ENCODE measurements at regions not wholly inside any gene's neighbourhood (a gene's known extent, or its start where the extent isn't known, plus 50 kb on each side); places are given as distances from the start of the nearest gene placed in this dataset.

DNA sequence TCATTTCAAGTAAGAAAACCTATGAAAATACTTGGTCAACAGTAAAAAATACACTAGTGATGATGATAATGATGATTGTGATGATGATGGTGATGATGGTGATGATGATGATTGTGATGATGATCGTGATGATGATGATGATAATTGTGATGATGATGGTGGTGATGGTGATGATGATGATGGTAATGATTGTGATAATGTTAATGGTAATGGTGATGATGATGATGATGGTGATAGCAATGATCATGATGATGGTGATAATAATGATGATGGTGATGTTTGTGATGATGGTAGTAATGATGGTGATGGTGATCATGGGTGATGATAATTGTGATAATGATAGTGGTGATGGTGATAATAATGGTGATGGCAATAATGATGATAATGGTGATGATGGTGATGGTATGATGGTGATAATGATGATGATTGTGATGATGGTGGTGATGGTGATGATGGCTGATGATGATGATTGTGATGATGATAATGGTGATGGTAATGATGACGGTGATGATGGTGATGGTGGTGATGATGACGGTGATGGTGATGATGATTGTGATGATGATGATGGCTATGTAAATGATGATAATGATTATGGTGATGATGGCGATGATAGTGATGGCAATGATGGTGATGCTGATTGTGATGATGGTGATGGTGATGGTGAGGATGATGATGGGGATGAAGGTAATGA, 62.1 kb downstream of the VCX3A start:
- Histone ChIP-seq H4K20me1 (ENCODE audit: insufficient read depth, low read depth, low read length) (no peaks in the 10 kb centered on the region), H3K9me2 (replicated peaks; ENCODE audit: insufficient read depth, low read length) (no peaks in the 10 kb centered on the region), H3K9ac (ENCODE audit: low read length) (no peak overlapping the region), H3K27me3 (ENCODE audit: low read length) (no peaks in the 10 kb centered on the region), H3K79me2 (ENCODE audit: low read length) (no peaks in the 10 kb centered on the region), H3K4me2 (ENCODE audit: low read depth, low read length, poor library complexity, severe bottlenecking) (no peak overlapping the region), H3K4me1 (ENCODE audit: low read length) (no peaks in the 10 kb centered on the region), H3K9me3 (ENCODE audit: low read length) (no peaks in the 10 kb centered on the region), H2AFZ (ENCODE audit: low read length) (no peak overlapping the region), H3K4me3 (ENCODE audit: low read length) (no peak overlapping the region), H3K27ac (ENCODE audit: low read length) (no peak overlapping the region), H3K36me3 (ENCODE audit: insufficient read depth, low read length) (no peaks in the 10 kb centered on the region)
- no peak for DNase-seq

DNA sequence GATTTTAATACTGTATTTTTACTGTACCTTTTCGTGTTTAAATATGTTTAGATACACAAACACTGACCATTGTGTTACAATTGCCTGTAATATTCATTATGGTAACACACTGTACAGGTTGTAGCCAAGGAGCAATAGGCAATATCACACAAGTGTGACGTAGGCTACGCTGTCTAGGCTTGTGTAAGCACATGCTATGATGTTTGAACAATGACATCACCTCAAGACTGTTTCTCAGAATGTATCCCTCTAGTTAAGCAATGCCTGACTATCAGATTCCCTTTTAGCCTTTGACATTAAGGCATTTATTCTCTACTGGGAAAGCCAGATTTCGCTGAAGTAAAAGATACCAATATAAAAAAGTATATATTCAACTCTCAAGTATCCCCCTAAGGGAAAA, 66.2 kb downstream of the VCX3A start:
- Histone ChIP-seq H3K79me2 (ENCODE audit: low read length) (no peaks in the 10 kb centered on the region), H3K4me2 (ENCODE audit: low read depth, low read length, poor library complexity, severe bottlenecking) (no peak overlapping the region), H3K27me3 (ENCODE audit: low read length) (no peaks in the 10 kb centered on the region), H2AFZ (ENCODE audit: low read length) (no peak overlapping the region), H3K36me3 (ENCODE audit: insufficient read depth, low read length) (no peaks in the 10 kb centered on the region), H4K20me1 (ENCODE audit: insufficient read depth, low read depth, low read length) (no peaks in the 10 kb centered on the region), H3K4me1 (ENCODE audit: low read length) (no peaks in the 10 kb centered on the region), H3K9ac (ENCODE audit: low read length) (no peak overlapping the region), H3K4me3 (ENCODE audit: low read length) (no peak overlapping the region), H3K27ac (ENCODE audit: low read length) (no peak overlapping the region), H3K9me3 (ENCODE audit: low read length) (no peaks in the 10 kb centered on the region), H3K9me2 (replicated peaks; ENCODE audit: insufficient read depth, low read length) (no peaks in the 10 kb centered on the region)
- no peak for DNase-seq

DNA sequence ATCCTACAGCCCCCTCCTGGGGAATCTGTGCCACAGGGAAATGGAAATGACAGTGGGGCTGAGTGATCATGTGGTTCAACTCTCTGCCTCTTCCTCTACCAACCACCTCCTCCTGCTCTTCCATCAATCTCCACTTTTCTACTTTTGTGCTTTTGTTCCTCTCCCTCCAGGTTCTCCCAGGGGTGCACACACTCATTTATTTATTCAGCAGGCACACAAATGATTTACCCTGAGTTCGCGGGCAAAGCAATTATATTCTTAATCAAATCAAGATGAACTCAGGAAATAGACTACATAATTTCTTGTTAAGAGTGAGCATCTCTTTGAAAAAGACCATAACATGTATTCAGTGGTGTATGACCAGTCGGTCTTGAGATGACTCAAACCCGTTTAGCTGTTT, 69.2 kb downstream of the VCX3A start:
- Histone ChIP-seq H3K9me2 (replicated peaks; ENCODE audit: insufficient read depth, low read length) (no peaks in the 10 kb centered on the region), H2AFZ (ENCODE audit: low read length) (no peak overlapping the region), H3K27ac (ENCODE audit: low read length) (no peak overlapping the region), H4K20me1 (ENCODE audit: insufficient read depth, low read depth, low read length) (no peaks in the 10 kb centered on the region), H3K79me2 (ENCODE audit: low read length) (no peaks in the 10 kb centered on the region), H3K4me3 (ENCODE audit: low read length) (no peak overlapping the region), H3K36me3 (ENCODE audit: insufficient read depth, low read length) (no peaks in the 10 kb centered on the region), H3K9me3 (ENCODE audit: low read length) (no peaks in the 10 kb centered on the region), H3K4me2 (ENCODE audit: low read depth, low read length, poor library complexity, severe bottlenecking) (no peak overlapping the region), H3K9ac (ENCODE audit: low read length) (no peak overlapping the region), H3K27me3 (ENCODE audit: low read length) (no peaks in the 10 kb centered on the region; the same call in 1 of the 2 replicates), H3K4me1 (ENCODE audit: low read length) (no peaks in the 10 kb centered on the region)
- no peak for DNase-seq

DNA sequence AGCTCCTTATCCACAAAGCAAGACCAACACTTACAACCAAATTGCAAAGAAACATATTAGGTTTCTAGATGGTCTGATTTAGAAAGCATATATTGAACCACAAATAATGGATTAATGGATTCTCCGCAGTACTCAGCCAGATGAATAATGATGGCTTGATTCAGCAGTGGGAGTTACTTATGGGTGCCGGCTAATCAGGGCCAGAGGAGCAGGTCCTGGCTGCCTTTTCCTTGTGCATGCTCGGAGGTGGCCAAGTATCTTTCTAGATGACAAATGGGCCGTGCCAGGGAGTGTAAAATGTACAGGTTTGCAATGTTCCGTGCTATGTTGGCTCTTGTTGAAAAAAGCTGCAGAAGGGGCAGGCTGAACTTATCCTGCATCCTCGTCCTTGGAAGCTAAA, 70.2 kb downstream of the VCX3A start:
- Histone ChIP-seq H3K79me2 (ENCODE audit: low read length) (no peaks in the 10 kb centered on the region), H3K9me3 (ENCODE audit: low read length) (no peaks in the 10 kb centered on the region), H3K9me2 (replicated peaks; ENCODE audit: insufficient read depth, low read length) (no peaks in the 10 kb centered on the region), H3K27me3 (ENCODE audit: low read length) (no peaks in the 10 kb centered on the region; the same call in 1 of the 2 replicates), H2AFZ (ENCODE audit: low read length) (no peak overlapping the region), H3K4me2 (ENCODE audit: low read depth, low read length, poor library complexity, severe bottlenecking) (no peak overlapping the region), H3K36me3 (ENCODE audit: insufficient read depth, low read length) (no peaks in the 10 kb centered on the region), H4K20me1 (ENCODE audit: insufficient read depth, low read depth, low read length) (no peaks in the 10 kb centered on the region), H3K4me1 (ENCODE audit: low read length) (no peaks in the 10 kb centered on the region), H3K27ac (ENCODE audit: low read length) (no peak overlapping the region), H3K4me3 (ENCODE audit: low read length) (no peak overlapping the region), H3K9ac (ENCODE audit: low read length) (no peak overlapping the region)
- DNase-seq: no peak

DNA sequence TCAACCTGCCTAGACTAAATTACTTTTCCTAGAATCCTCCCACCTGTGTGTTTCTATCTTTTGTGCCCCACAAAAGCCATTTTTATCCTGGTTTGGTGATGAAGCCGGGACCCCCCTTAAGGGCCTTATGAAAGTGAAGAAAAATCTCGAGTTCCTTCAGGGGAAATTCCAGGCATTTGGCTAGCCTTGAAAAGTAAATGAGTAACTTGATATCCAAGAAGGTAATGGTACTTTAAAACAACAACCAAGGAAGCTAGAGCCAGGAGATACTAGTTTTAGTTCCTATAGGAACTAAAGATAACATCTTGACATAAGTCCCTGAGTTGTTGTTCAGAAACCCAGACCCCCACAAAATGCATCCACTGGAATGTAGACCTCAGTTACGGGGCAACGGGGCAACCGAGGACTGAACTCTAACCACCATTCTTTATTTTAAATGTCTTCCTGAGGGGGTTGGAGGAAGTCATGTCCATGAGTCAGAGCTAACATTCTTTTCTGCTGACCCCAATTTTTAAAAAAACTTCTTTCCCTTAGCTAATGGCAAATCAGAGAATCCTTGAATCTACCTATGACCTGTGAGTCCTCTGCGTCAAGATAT, 73.9 kb downstream of the VCX3A start:
- H3K4me2 ChIP-seq (ENCODE audit: low read depth, low read length, poor library complexity, severe bottlenecking): no peak overlapping the region

DNA sequence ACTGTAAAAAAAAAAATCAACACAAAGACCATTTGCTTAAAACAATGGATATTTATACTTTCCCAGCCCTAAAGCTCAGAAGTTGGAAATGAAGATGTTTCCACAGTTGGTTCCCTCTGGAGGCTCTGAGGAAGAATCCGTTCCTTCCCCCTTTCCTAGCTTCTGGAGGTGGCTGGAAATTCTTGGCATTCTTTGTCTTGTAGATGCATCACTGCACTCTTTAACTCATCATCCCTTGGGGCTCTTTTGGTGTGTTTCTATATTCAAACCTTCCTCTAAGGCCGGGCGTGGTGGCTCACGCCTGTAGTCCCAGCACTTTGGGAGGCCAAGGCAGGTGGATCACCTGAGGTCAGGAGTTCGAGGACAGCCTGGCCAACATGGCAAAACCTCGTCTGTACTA, 78.7 kb downstream of the VCX3A start:
- no peaks in the 10 kb centered on the region for H3K9me2 ChIP-seq (replicated peaks; ENCODE audit: insufficient read depth, low read length)
- no peak for DNase-seq

More for the DNA sequence above, 73.9 kb downstream of the VCX3A start:
- no peaks in the 10 kb centered on the region for H3K9me2 ChIP-seq (replicated peaks; ENCODE audit: insufficient read depth, low read length)
- H3K27ac ChIP-seq (ENCODE audit: low read length): no peak overlapping the region
- H3K4me1 ChIP-seq (ENCODE audit: low read length): no peaks in the 10 kb centered on the region
- no peaks in the 10 kb centered on the region; the same call in 1 of the 2 replicates for H3K27me3 ChIP-seq (ENCODE audit: low read length)
- no peaks in the 10 kb centered on the region for H4K20me1 ChIP-seq (ENCODE audit: insufficient read depth, low read depth, low read length)
- H3K79me2 ChIP-seq (ENCODE audit: low read length): no peaks in the 10 kb centered on the region
- no peak overlapping the region for H3K4me3 ChIP-seq (ENCODE audit: low read length)
- H3K9ac ChIP-seq (ENCODE audit: low read length): no peak overlapping the region
- no peaks in the 10 kb centered on the region for H3K36me3 ChIP-seq (ENCODE audit: insufficient read depth, low read length)
- DNase-seq: no peak
- no peak overlapping the region for H2AFZ ChIP-seq (ENCODE audit: low read length)
- 0 out of 2 replicates have a peak, but pooled peaks cover 3% of the 10 kb centered on the region for H3K9me3 ChIP-seq (ENCODE audit: low read length)

DNA sequence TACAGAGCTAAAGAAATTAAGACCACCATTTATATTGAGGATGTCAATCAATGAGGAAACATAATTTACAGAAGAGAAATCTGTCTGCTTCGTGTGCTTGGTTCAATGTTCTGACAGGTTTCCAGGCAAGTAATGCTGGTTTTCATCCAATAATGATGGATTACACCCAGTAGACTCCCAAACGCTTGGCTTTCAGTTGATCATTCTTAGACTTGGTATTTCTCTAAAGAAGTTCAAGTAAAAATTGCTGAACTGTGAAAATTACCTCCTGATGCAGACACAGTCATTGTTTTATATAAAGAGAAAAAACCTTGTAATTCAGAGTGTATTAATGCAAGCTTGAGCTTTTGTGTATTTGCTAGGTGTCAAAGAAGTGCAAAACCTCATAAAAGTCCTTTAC, 85.0 kb downstream of the VCX3A start:
- no peaks in the 10 kb centered on the region for H3K36me3 ChIP-seq (ENCODE audit: insufficient read depth, low read length)
- H2AFZ ChIP-seq (ENCODE audit: low read length): no peak overlapping the region
- H3K27ac ChIP-seq (ENCODE audit: low read length): no peak overlapping the region
- DNase-seq: no peak
- no peaks in the 10 kb centered on the region for H3K27me3 ChIP-seq (ENCODE audit: low read length)
- H4K20me1 ChIP-seq (ENCODE audit: insufficient read depth, low read depth, low read length): no peaks in the 10 kb centered on the region
- no peaks in the 10 kb centered on the region for H3K9me2 ChIP-seq (replicated peaks; ENCODE audit: insufficient read depth, low read length)
- no peak overlapping the region for H3K4me2 ChIP-seq (ENCODE audit: low read depth, low read length, poor library complexity, severe bottlenecking)
- no peaks in the 10 kb centered on the region for H3K9me3 ChIP-seq (ENCODE audit: low read length)
- H3K4me1 ChIP-seq (ENCODE audit: low read length): no peaks in the 10 kb centered on the region
- no peak overlapping the region for H3K4me3 ChIP-seq (ENCODE audit: low read length)
- H3K9ac ChIP-seq (ENCODE audit: low read length): no peak overlapping the region
- no peaks in the 10 kb centered on the region for H3K79me2 ChIP-seq (ENCODE audit: low read length)

More for the DNA sequence above, 78.7 kb downstream of the VCX3A start:
- no peaks in the 10 kb centered on the region for H3K79me2 ChIP-seq (ENCODE audit: low read length)
- no peak overlapping the region for H3K4me2 ChIP-seq (ENCODE audit: low read depth, low read length, poor library complexity, severe bottlenecking)
- H3K36me3 ChIP-seq (ENCODE audit: insufficient read depth, low read length): no peaks in the 10 kb centered on the region
- no peaks in the 10 kb centered on the region for H4K20me1 ChIP-seq (ENCODE audit: insufficient read depth, low read depth, low read length)
- no peak overlapping the region for H3K9ac ChIP-seq (ENCODE audit: low read length)
- H2AFZ ChIP-seq (ENCODE audit: low read length): no peak overlapping the region
- H3K9me3 ChIP-seq (ENCODE audit: low read length): 0 out of 2 replicates have a peak, but pooled peaks cover 3% of the 10 kb centered on the region
- no peak overlapping the region for H3K27ac ChIP-seq (ENCODE audit: low read length)
- no peak overlapping the region for H3K4me3 ChIP-seq (ENCODE audit: low read length)
- no peaks in the 10 kb centered on the region for H3K27me3 ChIP-seq (ENCODE audit: low read length)
- no peaks in the 10 kb centered on the region for H3K4me1 ChIP-seq (ENCODE audit: low read length)

DNA sequence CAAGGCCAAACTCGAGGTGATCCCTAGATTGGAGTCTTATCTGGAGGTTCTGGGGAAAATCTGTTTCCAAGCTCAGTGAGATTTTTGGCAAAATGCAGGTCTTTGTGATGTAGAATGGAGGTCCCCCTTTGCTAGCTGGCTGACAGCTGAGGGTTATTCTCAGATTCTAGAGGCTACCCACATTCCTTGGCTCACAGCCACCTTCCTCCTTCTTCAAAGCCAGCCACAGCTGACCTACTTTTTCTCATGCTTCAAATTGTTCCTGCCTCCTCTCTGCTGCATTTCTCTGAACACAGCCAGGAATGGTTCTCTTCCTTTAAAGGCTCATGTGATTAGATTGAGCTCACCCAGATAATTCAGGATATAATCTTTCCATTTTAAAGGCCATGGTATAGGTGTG, 86.9 kb downstream of the VCX3A start:
- Histone ChIP-seq H3K9ac (ENCODE audit: low read length) (no peak overlapping the region), H3K4me3 (ENCODE audit: low read length) (no peak overlapping the region), H3K4me1 (ENCODE audit: low read length) (no peaks in the 10 kb centered on the region), H3K9me3 (ENCODE audit: low read length) (no peaks in the 10 kb centered on the region), H3K27me3 (ENCODE audit: low read length) (no peaks in the 10 kb centered on the region), H3K9me2 (replicated peaks; ENCODE audit: insufficient read depth, low read length) (no peaks in the 10 kb centered on the region), H2AFZ (ENCODE audit: low read length) (no peak overlapping the region), H3K79me2 (ENCODE audit: low read length) (no peaks in the 10 kb centered on the region), H3K27ac (ENCODE audit: low read length) (no peak overlapping the region), H3K36me3 (ENCODE audit: insufficient read depth, low read length) (no peaks in the 10 kb centered on the region), H4K20me1 (ENCODE audit: insufficient read depth, low read depth, low read length) (no peaks in the 10 kb centered on the region), H3K4me2 (ENCODE audit: low read depth, low read length, poor library complexity, severe bottlenecking) (no peak overlapping the region)
- no peak for DNase-seq
